H9 (cell line): ENCODE measurements at regions not wholly inside any gene's neighbourhood (a gene's known extent, or its start where the extent isn't known, plus 50 kb on each side); places are given as distances from the start of the nearest gene placed in this dataset.

Experiments used
- DNase-seq: peaks from one replicate; pipeline ENCODE4 v3.0.0-alpha.2; 2017
- H2AFZ ChIP-seq: one replicate; pipeline ENCODE4 v1.6.1; 2013; ENCODE audit warnings: mild to moderate bottlenecking, low read length, control low read depth, moderate library complexity
- H2AK5ac ChIP-seq: 2 replicates; pipeline ENCODE4 v1.6.1; 2013; ENCODE audit warnings: low read length, control low read depth, mixed read lengths; ENCODE audit not compliant: insufficient read length
- H2BK120ac ChIP-seq: one replicate; pipeline ENCODE4 v1.6.1; 2013; ENCODE audit warnings: low read depth, mild to moderate bottlenecking, low read length, control low read depth, inconsistent platforms; ENCODE audit not compliant: poor library complexity, severe bottlenecking
- H2BK12ac ChIP-seq: 2 replicates; pipeline ENCODE4 v1.6.1; 2013; ENCODE audit warnings: low read length, control low read depth, mixed read lengths, low read depth; ENCODE audit not compliant: insufficient read length
- H2BK15ac ChIP-seq: 2 replicates; pipeline ENCODE4 v1.6.1; 2013; ENCODE audit warnings: low read depth, low read length, control low read depth
- H2BK20ac ChIP-seq: one replicate; pipeline ENCODE4 v1.6.1; 2013; ENCODE audit warnings: low read depth, mild to moderate bottlenecking, low read length, control low read depth, inconsistent platforms; ENCODE audit not compliant: poor library complexity, severe bottlenecking
- H2BK5ac ChIP-seq: 2 replicates; pipeline ENCODE4 v1.6.1; 2013; ENCODE audit warnings: low read length, control low read depth, mixed read lengths; ENCODE audit not compliant: insufficient read length
- H3K14ac ChIP-seq: 2 replicates; pipeline ENCODE4 v1.6.1; 2013; ENCODE audit warnings: low read length, control low read depth; ENCODE audit not compliant: insufficient read depth
- H3K18ac ChIP-seq: 2 replicates; pipeline ENCODE4 v1.6.1; 2013; ENCODE audit warnings: low read depth, mild to moderate bottlenecking, mixed read lengths, low read length, control low read depth; ENCODE audit not compliant: insufficient read length
- H3K23ac ChIP-seq: 2 replicates; pipeline ENCODE4 v1.6.1; 2013; ENCODE audit warnings: low read length, control low read depth, mixed read lengths, low read depth; ENCODE audit not compliant: insufficient read length
- H3K23me2 ChIP-seq: 2 replicates; pipeline ENCODE4 v1.6.1; 2013; ENCODE audit warnings: low read depth, mild to moderate bottlenecking, mixed read lengths, low read length, control low read depth; ENCODE audit not compliant: insufficient read length, poor library complexity, severe bottlenecking
- H3K27ac ChIP-seq: 2 replicates; pipeline ENCODE4 v1.5.1; 2013; ENCODE audit warnings: low read length, control low read depth, mixed read lengths, low read depth; ENCODE audit not compliant: insufficient read length
- H3K27me3 ChIP-seq: 2 replicates; pipeline ENCODE4 v1.6.1; 2013; ENCODE audit warnings: low read length, control low read depth, inconsistent platforms; ENCODE audit not compliant: insufficient read depth
- H3K4ac ChIP-seq: 2 replicates; pipeline ENCODE4 v1.6.1; 2013; ENCODE audit warnings: low read depth, mild to moderate bottlenecking, control low read depth, inconsistent platforms, low read length, moderate library complexity
- H3K4me1 ChIP-seq: 2 replicates; pipeline ENCODE4 v1.6.1; 2013; ENCODE audit warnings: low read length, control low read depth, inconsistent platforms; ENCODE audit not compliant: insufficient read depth
- H3K4me2 ChIP-seq: 2 replicates; pipeline ENCODE4 v1.6.1; 2013; ENCODE audit warnings: low read length, control low read depth, mixed read lengths; ENCODE audit not compliant: insufficient read length, insufficient read depth
- H3K56ac ChIP-seq: 2 replicates; pipeline ENCODE4 v1.6.1; 2013; ENCODE audit warnings: low read depth, mild to moderate bottlenecking, mixed read lengths, low read length, control low read depth; ENCODE audit not compliant: insufficient read length
- H3K79me1 ChIP-seq: 2 replicates; pipeline ENCODE4 v1.6.1; 2013; ENCODE audit warnings: low read depth, mild to moderate bottlenecking, moderate library complexity, low read length, control low read depth, inconsistent platforms; ENCODE audit not compliant: insufficient read depth, poor library complexity, severe bottlenecking
- H3K79me2 ChIP-seq: 2 replicates; pipeline ENCODE4 v1.6.1; 2013; ENCODE audit warnings: low read length, control low read depth, inconsistent platforms; ENCODE audit not compliant: insufficient read depth
- H3K9ac ChIP-seq: 2 replicates; pipeline ENCODE4 v1.6.1; 2013; ENCODE audit warnings: low read length, control low read depth, mixed read lengths; ENCODE audit not compliant: insufficient read length; ENCODE audit errors: extremely low read depth
- H3K9me3 ChIP-seq: one replicate; pipeline ENCODE4 v1.6.1; 2013; ENCODE audit warnings: low read depth, low read length, inconsistent platforms; ENCODE audit not compliant: control insufficient read depth
- H3T11ph ChIP-seq: one replicate; pipeline ENCODE4 v1.6.1; 2013; ENCODE audit warnings: mild to moderate bottlenecking, low read length, control low read depth, inconsistent platforms
- H4K20me1 ChIP-seq: one replicate; pipeline ENCODE4 v1.6.1; 2013; ENCODE audit not compliant: control insufficient read depth, insufficient read length, insufficient read depth
- H4K5ac ChIP-seq: 2 replicates; pipeline ENCODE4 v1.6.1; 2013; ENCODE audit warnings: low read depth, mild to moderate bottlenecking, mixed read lengths, low read length, control low read depth; ENCODE audit not compliant: insufficient read length
- H4K8ac ChIP-seq: replicated peaks from 2 replicates; pipeline ENCODE4 v1.6.1; 2013; ENCODE audit warnings: low read length, control low read depth, mixed read lengths, low read depth; ENCODE audit not compliant: insufficient read length
- H4K91ac ChIP-seq: 2 replicates; pipeline ENCODE4 v1.6.1; 2013; ENCODE audit warnings: low read depth, mild to moderate bottlenecking, moderate library complexity, mixed read lengths, low read length, control low read depth; ENCODE audit not compliant: insufficient read length
- H3K27ac Mint-ChIP-seq, 3 experiments: 2 replicates in 2 of 3; 3 replicates in 1 of 3; pipeline ENCODE4 v1.8.0; 2020 to 2021; ENCODE audit warnings: mixed read lengths in 3 of 3, mild to moderate bottlenecking in 1 of 3, moderate library complexity in 1 of 3
- H3K27me3 Mint-ChIP-seq: 2 replicates; pipeline ENCODE4 v1.8.0; 2021; ENCODE audit warnings: low read depth, mild to moderate bottlenecking, moderate library complexity, mixed read lengths
- H3K36me3 Mint-ChIP-seq, 3 experiments: 2 replicates in 2 of 3; 3 replicates in 1 of 3; pipeline ENCODE4 v1.8.0; 2020 to 2021; ENCODE audit warnings: low read depth in 3 of 3, mixed read lengths in 3 of 3; ENCODE audit not compliant: insufficient read depth in 1 of 3
- H3K4me1 Mint-ChIP-seq, 2 experiments: 2 replicates each; pipeline ENCODE4 v1.8.0; 2020; ENCODE audit warnings: mixed read lengths in 2 of 2
- H3K4me3 Mint-ChIP-seq, 2 experiments: 2 replicates in 1 of 2; 3 replicates in 1 of 2; pipeline ENCODE4 v1.8.0; 2020 to 2021; ENCODE audit warnings: mild to moderate bottlenecking in 2 of 2, mixed read lengths in 2 of 2, moderate library complexity in 1 of 2
- H3K9me3 Mint-ChIP-seq, 2 experiments: 2 replicates in 1 of 2; 3 replicates in 1 of 2; pipeline ENCODE4 v1.8.0; 2020; ENCODE audit warnings: mild to moderate bottlenecking in 2 of 2, mixed read lengths in 2 of 2, moderate library complexity in 1 of 2
- CTCF ChIP-seq: fragments of 200-600 bp; sonication (generic); conservative IDR thresholded peaks from 3 replicates; pipeline ENCODE4 v1.8.0; 2021; ENCODE audit warnings: antibody characterized with exemption, mild to moderate bottlenecking
- WGBS: extraction: QIAGEN DNeasy Blood & Tissue Kit; methylation state at CpG from one replicate; pipeline ENCODE4 v1.1.7; 2013; ENCODE audit warnings: missing lambda C conversion rate, low lambda C conversion rate, mixed read lengths; ENCODE audit not compliant: insufficient read length; ENCODE audit errors: extremely low coverage; 5-methylcytosine and 5-hydroxymethylcytosine counted together

- H3K4me3 Mint-ChIP-seq: no peak overlapping the region
These were observed 263.3 kb downstream of the SLC16A7 start for GRCh38 chr12:59859171-59859510.

More at GRCh38 chr12:59859171-59859510, 263.3 kb downstream of the SLC16A7 start:
- Mint-ChIP-seq H3K9me3 (peaks cover 17 to 23% of the 10 kb centered on the region in 2 experiments), H3K4me1 (no peaks in the 10 kb centered on the region), H3K36me3 (peaks cover 4 to 14% (median 6%) of the 10 kb centered on the region in 3 experiments; a peak in 5 of 7 replicates), H3K27me3 (no peaks in the 10 kb centered on the region), H3K27ac (no peak overlapping the region)
- no peak overlapping the region for H3K23ac ChIP-seq
- no peak overlapping the region for H3K14ac ChIP-seq
- H2BK15ac ChIP-seq: no peak overlapping the region
- H3K79me2 ChIP-seq: no peaks in the 10 kb centered on the region
- no peak overlapping the region for H3K9ac ChIP-seq
- no peak overlapping the region for H4K91ac ChIP-seq
- no peak overlapping the region for H2BK12ac ChIP-seq
- no peaks in the 10 kb centered on the region for H3K9me3 ChIP-seq
- H2BK5ac ChIP-seq: no peak overlapping the region
- no peak for TF ChIP-seq CTCF
- no peak overlapping the region for H3K4ac ChIP-seq
- no peaks in the 10 kb centered on the region for H3K79me1 ChIP-seq
- H4K5ac ChIP-seq: no peak overlapping the region
- WGBS: no CpG with 5 or more reads among the region's 1 CpG
- H2BK120ac ChIP-seq: no peak overlapping the region
- DNase-seq: no peak
- H4K20me1 ChIP-seq: no peaks in the 10 kb centered on the region
- no peaks in the 10 kb centered on the region for H3K4me1 ChIP-seq
- no peak overlapping the region for H3K56ac ChIP-seq
- no peak overlapping the region for H2AK5ac ChIP-seq
- H3K18ac ChIP-seq: no peak overlapping the region
- H3K23me2 ChIP-seq: no peaks in the 10 kb centered on the region
- H3K27me3 ChIP-seq: no peaks in the 10 kb centered on the region
- H3K27ac ChIP-seq: no peak overlapping the region
- no peak overlapping the region for H3K4me2 ChIP-seq
- H4K8ac ChIP-seq: no peak overlapping the region
- no peak overlapping the region for H3T11ph ChIP-seq
- H2AFZ ChIP-seq: no peak overlapping the region
- H2BK20ac ChIP-seq: no peak overlapping the region
